GM12878 (cell line): ENCODE measurements at regions not wholly inside any gene's neighbourhood (a gene's known extent, or its start where the extent isn't known, plus 50 kb on each side); places are given as distances from the start of the nearest gene placed in this dataset.

Source experiments
- ATAC-seq: fragments of 200-7000 bp; cut with Tn5 transposase; 3 replicates; pipeline ENCODE4 v1.9.1; 2020; ENCODE audit warnings: mild to moderate bottlenecking, moderate library complexity
- BruUV-seq: library from RNA; stranded (reverse); fragments of 400-500 nt; replicated peaks from 2 replicates; lab custom pipeline; 2021; lab: Mats Ljungman, UMichigan
- CTCF ChIA-PET: fragments of 300-600 bp; sonication (Branson Sonifier 250); formaldehyde crosslinking; extraction: SDS; loops from one replicate; lab custom pipeline; 2021; ENCODE audit warnings: inconsistent platforms; lab: Yijun Ruan, JAX
- POLR2A ChIA-PET: fragments of 350-600 bp; formaldehyde crosslinking; extraction: SDS; loops from one replicate; lab custom pipeline; 2021; ENCODE audit warnings: inconsistent platforms; lab: Charles Lee
- RAD21 ChIA-PET: fragments of 300-600 bp; sonication (Branson Sonifier 250); formaldehyde crosslinking; loops from one replicate; lab custom pipeline; 2023; ENCODE audit warnings: antibody characterized with exemption; ENCODE audit not compliant: unreplicated experiment; lab: Charles Lee
- SMC1A ChIA-PET: fragments of 300-600 bp; sonication (Branson Sonifier 250); formaldehyde crosslinking; loops from one replicate; lab custom pipeline; 2023; ENCODE audit not compliant: unreplicated experiment, uncharacterized antibody; lab: Charles Lee
- DNase-seq: peaks from one replicate; pipeline ENCODE4 v3.0.0-alpha.2; 2011; ENCODE audit warnings: low read depth, low spot score
- FAIRE-seq: peaks from 3 replicates; lab custom pipeline; 2011; peaks lifted over from hg19 to GRCh38; lab: Jason Lieb, UNC
- H2AFZ ChIP-seq: 2 replicates; pipeline ENCODE4 v1.6.0; 2011; ENCODE audit warnings: low read depth, low read length, control low read depth; ENCODE audit not compliant: control insufficient read depth
- H3K27ac ChIP-seq: 2 replicates; pipeline ENCODE4 v1.5.1; 2011; ENCODE audit warnings: control low read depth; ENCODE audit not compliant: control insufficient read depth, insufficient read depth
- H3K27me3 ChIP-seq, 2 experiments: replicated peaks in 1 of 2; 2 replicates each; pipeline versions ENCODE4 v1.6.0 to v1.6.1; 2011; ENCODE audit warnings: low read length in 1 of 2; ENCODE audit not compliant: control insufficient read depth in 2 of 2, insufficient read depth in 2 of 2
- H3K36me3 ChIP-seq, 2 experiments: 2 replicates each; pipeline ENCODE4 v1.5.1; 2011; ENCODE audit warnings: low read length in 1 of 2; ENCODE audit not compliant: control insufficient read depth in 2 of 2, insufficient read depth in 2 of 2
- H3K4me1 ChIP-seq: 2 replicates; pipeline ENCODE4 v1.6.1; 2011; ENCODE audit warnings: mild to moderate bottlenecking, low read length, moderate library complexity, mixed read lengths; ENCODE audit not compliant: control insufficient read depth, insufficient read depth
- H3K4me2 ChIP-seq: 2 replicates; pipeline ENCODE4 v1.6.0; 2011; ENCODE audit warnings: control low read depth; ENCODE audit not compliant: control insufficient read depth, insufficient read depth
- H3K4me3 ChIP-seq: fragments of 200-600 bp; sonication (generic); 2 replicates; pipeline ENCODE4 v1.5.1; 2016
- H3K79me2 ChIP-seq: 2 replicates; pipeline ENCODE4 v1.6.0; 2011; ENCODE audit warnings: low read length; ENCODE audit not compliant: control insufficient read depth, insufficient read depth
- H3K9ac ChIP-seq: 2 replicates; pipeline ENCODE4 v1.8.0; 2011; ENCODE audit warnings: low read length, control low read depth, mixed read lengths; ENCODE audit not compliant: control insufficient read depth, insufficient read depth
- H3K9me3 ChIP-seq: replicated peaks from 3 replicates; pipeline ENCODE4 v1.5.1; 2011; ENCODE audit warnings: mild to moderate bottlenecking, low read length; ENCODE audit not compliant: control insufficient read depth, insufficient read depth
- H4K20me1 ChIP-seq: 2 replicates; pipeline ENCODE4 v1.6.0; 2011; ENCODE audit not compliant: control insufficient read depth, insufficient read depth
- CUX1 ChIP-seq: IDR thresholded peaks from 2 replicates; pipeline ENCODE4 v1.6.1; 2012; ENCODE audit warnings: improper control_type of control experiment, low read depth, low read length; ENCODE audit not compliant: insufficient replicate concordance
- E4F1 ChIP-seq: fragments of 450-650 bp; IDR thresholded peaks from 2 replicates; pipeline ENCODE4 v1.6.1; 2018; ENCODE audit warnings: borderline replicate concordance, mild to moderate bottlenecking; ENCODE audit not compliant: partially characterized antibody
- FOXK2 ChIP-seq: fragments of 450-650 bp; IDR thresholded peaks from 2 replicates; pipeline ENCODE4 v1.6.1; 2017; ENCODE audit warnings: mild to moderate bottlenecking, moderate library complexity
- HDGF ChIP-seq: fragments of 450-650 bp; IDR thresholded peaks from 2 replicates; pipeline ENCODE4 v1.6.1; 2016; ENCODE audit warnings: antibody characterized with exemption
- ZNF24 ChIP-seq: fragments of 450-650 bp; IDR thresholded peaks from 2 replicates; pipeline ENCODE4 v1.6.1; 2017; ENCODE audit warnings: antibody characterized with exemption, mild to moderate bottlenecking
- WGBS: methylation state at CpG from one replicate; pipeline ENCODE4 v1.1.6; 2016; ENCODE audit warnings: low lambda C conversion rate; ENCODE audit not compliant: insufficient replicate concordance, insufficient coverage; ENCODE audit errors: missing lambda C conversion rate; 5-methylcytosine and 5-hydroxymethylcytosine counted together
- in situ Hi-C: fragments of 300-500 bp; cut with MboI; formaldehyde crosslinking; loops from 9 replicates; pipeline ENCODE4 v1.14.3; 2018; ENCODE audit warnings: mixed read lengths
- intact Hi-C: fragments of 100-400 bp; cut with micrococcal nuclease; formaldehyde crosslinking; loops from one replicate; pipeline ENCODE4 v1.14.2; 2022; ENCODE audit not compliant: unreplicated experiment
- TF ChIP-seq, protein P1 (sequence below): IDR thresholded peaks from 2 replicates; pipeline ENCODE4 v1.6.1; 2012; ENCODE audit warnings: low read depth, low read length, improper control_type of control experiment

DNA sequence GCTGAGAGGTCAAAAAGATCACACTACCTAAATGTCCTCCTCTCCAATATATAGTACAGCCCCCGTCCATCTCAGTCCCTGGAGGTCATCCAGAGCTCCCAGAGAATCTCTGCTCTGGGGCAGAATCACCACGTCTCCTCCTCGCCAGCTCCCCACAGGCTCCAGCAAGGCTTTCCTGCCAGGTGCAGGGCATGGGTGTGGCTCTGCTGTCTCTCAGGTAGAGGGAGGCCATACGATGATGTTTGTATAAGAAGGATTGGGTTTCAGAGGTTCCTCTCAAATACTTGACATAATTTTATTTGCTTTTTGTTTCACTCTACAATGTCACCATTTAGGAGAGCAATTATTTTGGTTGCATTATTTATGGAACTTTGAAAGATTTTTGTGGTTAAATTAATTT is 98.3 kb upstream of the PRSS58 start:
- no peak for DNase-seq
- SMC1A ChIA-PET: interaction anchor here (1.9 kb wide), 1 partner anchor 29 kb away, joined by 4 read pairs; no protein-coding TSS in a partner anchor
- CTCF ChIA-PET: interaction anchor here (1.0 kb wide), 1 partner anchor 15 kb away, joined by 3 read pairs; no protein-coding TSS in a partner anchor
- Histone ChIP-seq H3K9ac (no peak overlapping the region), H3K27me3 (no peaks in the 10 kb centered on the region; a peak in 2 of 4 replicates), H3K4me2 (no peak overlapping the region), H4K20me1 (no peaks in the 10 kb centered on the region), H3K9me3 (no peaks in the 10 kb centered on the region), H3K36me3 (no peaks in the 10 kb centered on the region), H3K4me1 (no peaks in the 10 kb centered on the region), H2AFZ (no peak overlapping the region), H3K27ac (no peak overlapping the region), H3K4me3 (no peak overlapping the region), H3K79me2 (no peaks in the 10 kb centered on the region)
- FAIRE-seq: no peak
- RAD21 ChIA-PET: no interaction called here
- in situ Hi-C loops: no loop called here
- TF ChIP-seq FOXK2: no peak
- BruUV-seq: no TSS peak
- 15% methylated on average over 4 of the region's 4 CpGs for WGBS
- intact Hi-C loops: no loop called here
- ATAC-seq: no peak
- POLR2A ChIA-PET: no interaction called here

DNA sequence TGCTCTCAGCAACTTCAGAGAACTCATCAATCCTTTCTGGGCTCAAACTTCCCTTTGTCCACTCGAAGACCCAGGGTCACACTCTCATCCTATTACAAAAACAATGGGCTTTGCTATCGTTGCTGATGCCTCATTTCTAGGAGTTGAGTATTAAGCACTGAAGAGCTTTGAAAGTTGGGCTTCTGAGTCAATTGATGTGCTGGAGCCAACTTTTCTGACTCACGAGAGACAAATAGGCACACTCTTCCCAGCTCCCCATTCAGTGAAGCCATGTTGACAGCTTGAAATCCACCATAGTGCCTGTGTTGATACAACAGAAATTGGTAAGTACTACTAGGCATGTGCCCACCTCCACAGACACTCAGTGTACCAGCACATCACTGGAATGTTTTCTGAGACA is 97.5 kb upstream of the PRSS58 start:
- Histone ChIP-seq H3K27ac (no peak overlapping the region), H3K79me2 (no peaks in the 10 kb centered on the region), H3K9ac (no peak overlapping the region), H3K4me3 (no peak overlapping the region), H3K36me3 (no peaks in the 10 kb centered on the region), H3K4me1 (no peaks in the 10 kb centered on the region), H2AFZ (no peak overlapping the region), H3K9me3 (no peaks in the 10 kb centered on the region), H3K27me3 (no peaks in the 10 kb centered on the region; a peak in 2 of 4 replicates), H3K4me2 (no peak overlapping the region), H4K20me1 (no peaks in the 10 kb centered on the region)
- intact Hi-C loops (no loop called here), in situ Hi-C loops (no loop called here)
- WGBS: 7% methylated on average over 3 of the region's 3 CpGs
- POLR2A ChIA-PET: no interaction called here
- CTCF ChIA-PET: interaction anchor here (0.9 to 2.2 kb wide), 4 partner anchors 8 to 30 kb away, joined by 3 to 9 read pairs (median 3); no protein-coding TSS in a partner anchor
- RAD21 ChIA-PET: no interaction called here
- DNase-seq: no peak
- no peak for ATAC-seq
- no peak for FAIRE-seq
- SMC1A ChIA-PET: interaction anchor here (1.3 kb wide), 1 partner anchor 9 kb away, joined by 4 read pairs; no protein-coding TSS in a partner anchor
- BruUV-seq: no TSS peak
- TF ChIP-seq ZNF24 (no peak), CUX1 (no peak), E4F1 (no peak), HDGF (no peak)
- TF ChIP-seq, protein P1, sequence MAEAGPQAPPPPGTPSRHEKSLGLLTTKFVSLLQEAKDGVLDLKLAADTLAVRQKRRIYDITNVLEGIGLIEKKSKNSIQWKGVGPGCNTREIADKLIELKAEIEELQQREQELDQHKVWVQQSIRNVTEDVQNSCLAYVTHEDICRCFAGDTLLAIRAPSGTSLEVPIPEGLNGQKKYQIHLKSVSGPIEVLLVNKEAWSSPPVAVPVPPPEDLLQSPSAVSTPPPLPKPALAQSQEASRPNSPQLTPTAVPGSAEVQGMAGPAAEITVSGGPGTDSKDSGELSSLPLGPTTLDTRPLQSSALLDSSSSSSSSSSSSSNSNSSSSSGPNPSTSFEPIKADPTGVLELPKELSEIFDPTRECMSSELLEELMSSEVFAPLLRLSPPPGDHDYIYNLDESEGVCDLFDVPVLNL: no peak
